Right lobe of liver (tissue), 6 donors: ENCODE measurements at regions not wholly inside any gene's neighbourhood (a gene's known extent, or its start where the extent isn't known, plus 50 kb on each side); places are given as distances from the start of the nearest gene placed in this dataset.
"Not testable (repeated sequence)": the region's sequence is repeated elsewhere in the genome, so short reads cannot be mapped to it uniquely, and the experiment has no call there.

Source experiments
- ATAC-seq, 4 donors: fragments of 200-7000 bp; cut with Tn5 transposase; one replicate each; pipeline ENCODE4 v1.9.1; 2020; ENCODE audit warnings: mild to moderate bottlenecking in 4 of 4, moderate library complexity in 4 of 4
- DNase-seq, 3 donors: peaks; one replicate each; pipeline ENCODE4 v3.0.0-alpha.2; 2020
- H3K27ac ChIP-seq, 3 donors: fragments of 200-600 bp; one replicate each; pipeline ENCODE4 v1.8.0; 2022
- H3K27me3 ChIP-seq, 2 donors: fragments of 200-600 bp; one replicate each; pipeline ENCODE4 v1.8.0; 2022
- H3K36me3 ChIP-seq, 4 donors: fragments of 200-600 bp; sonication (generic) in 1 of 4; one replicate each; pipeline versions ENCODE4 v1.5.1 to v1.8.0; 2017 to 2022; ENCODE audit warnings: control low read depth in 1 of 4
- H3K4me1 ChIP-seq, 4 donors: fragments of 200-600 bp; sonication (generic) in 1 of 4; one replicate each; pipeline versions ENCODE4 v1.5.1 to v1.8.0; 2017 to 2022; ENCODE audit warnings: control low read depth in 1 of 4
- H3K4me3 ChIP-seq, 3 donors: fragments of 200-600 bp; one replicate each; pipeline ENCODE4 v1.8.0; 2022
- H3K9me3 ChIP-seq, 4 donors: fragments of 200-600 bp; sonication (generic) in 1 of 4; one replicate each; pipeline versions ENCODE4 v1.5.1 to v1.8.0; 2017 to 2022; ENCODE audit warnings: control low read depth in 1 of 4
- POLR2A ChIP-seq: fragments of 450-650 bp; IDR thresholded peaks from one replicate; pipeline ENCODE4 v1.6.1; 2017; ENCODE audit warnings: antibody characterized with exemption, mild to moderate bottlenecking
- WGBS: methylation state at CpG from one replicate; pipeline ENCODE4 v1.1.6; 2018; ENCODE audit warnings: low coverage, low lambda C conversion rate; ENCODE audit not compliant: insufficient coverage; ENCODE audit errors: missing lambda C conversion rate; 5-methylcytosine and 5-hydroxymethylcytosine counted together
- intact Hi-C, 2 donors: fragments of 100-400 bp; cut with DNase I; formaldehyde crosslinking; loops; one replicate each; pipeline versions ENCODE4 v1.11.2 to v1.14.1; 2022
- TF ChIP-seq, protein P1 (sequence below), 4 donors: fragments of 200-600 bp in 3 of 4; fragments of 450-650 bp in 1 of 4; IDR thresholded peaks; one replicate each; pipeline versions ENCODE4 v1.5.1 to v1.8.0; 2016 to 2022; ENCODE audit warnings: antibody characterized with exemption in 4 of 4, mild to moderate bottlenecking in 2 of 4
- donor health status: DM: no; HTN: yes; CAD: no.
- donor health status: DM: no; HTN: no; CAD: no.
- donor health status: DM: no; HTN: no; CAD: no.
- donor health status: DM: no; HTN: yes; CAD: no.
- donor health status: DM: no; HTN: yes; CAD: no.

DNA sequence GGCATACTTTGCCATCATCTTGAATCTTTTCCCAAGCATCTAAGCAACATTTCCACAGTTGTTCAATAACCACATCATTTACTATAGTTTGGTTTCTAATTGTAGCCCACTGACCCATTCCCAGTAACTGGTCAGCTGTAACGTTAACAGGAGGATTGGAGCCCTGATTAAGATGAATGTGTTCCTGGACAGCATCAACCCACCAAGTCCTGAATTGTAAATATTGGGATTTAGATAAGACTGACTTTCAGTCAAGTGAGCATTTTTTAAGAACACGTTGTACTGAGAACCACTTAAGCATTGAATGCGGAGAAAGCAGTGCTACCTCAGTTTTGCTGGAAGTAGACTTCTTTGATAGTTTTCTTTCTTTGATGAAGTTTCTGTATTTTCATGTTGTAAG lies 53.3 kb upstream of the ARL4D start:
- H3K4me3 ChIP-seq, DNase-seq, intact Hi-C loops, H3K4me1 ChIP-seq, H3K36me3 ChIP-seq, ATAC-seq, H3K27me3 ChIP-seq, H3K27ac ChIP-seq: not testable (repeated sequence)
- peaks cover 3 to 26% (median 11%) of the 10 kb centered on the region in 4 donors for H3K9me3 ChIP-seq
- 78% methylated on average over 3 of the region's 3 CpGs for WGBS

DNA sequence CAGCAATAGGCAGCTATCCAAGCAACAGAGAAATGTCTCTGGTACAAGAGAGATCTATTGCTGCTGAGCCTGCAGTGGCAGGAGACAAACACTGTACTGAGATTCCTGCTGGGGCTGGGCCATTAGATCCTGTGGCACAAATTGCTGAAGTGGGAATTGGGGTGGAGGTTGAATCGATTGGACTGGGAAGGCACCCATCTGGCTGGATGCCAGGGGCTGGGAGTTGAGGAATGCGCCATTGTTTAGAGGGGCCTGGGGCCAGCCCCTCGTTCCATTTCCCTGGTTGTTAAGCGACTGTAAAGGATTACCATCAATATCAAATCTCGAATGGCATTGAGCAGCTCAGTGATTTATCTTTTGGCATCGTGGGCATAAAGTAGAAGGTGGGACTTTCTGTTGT lies 54.1 kb upstream of the ARL4D start:
- peak in 1 of 3 donors; percentile 13 for DNase-seq
- intact Hi-C loops, result no loop called here
- H3K4me3 ChIP-seq, result no peak overlapping the region
- no peak for ATAC-seq
- TF ChIP-seq, protein P1, sequence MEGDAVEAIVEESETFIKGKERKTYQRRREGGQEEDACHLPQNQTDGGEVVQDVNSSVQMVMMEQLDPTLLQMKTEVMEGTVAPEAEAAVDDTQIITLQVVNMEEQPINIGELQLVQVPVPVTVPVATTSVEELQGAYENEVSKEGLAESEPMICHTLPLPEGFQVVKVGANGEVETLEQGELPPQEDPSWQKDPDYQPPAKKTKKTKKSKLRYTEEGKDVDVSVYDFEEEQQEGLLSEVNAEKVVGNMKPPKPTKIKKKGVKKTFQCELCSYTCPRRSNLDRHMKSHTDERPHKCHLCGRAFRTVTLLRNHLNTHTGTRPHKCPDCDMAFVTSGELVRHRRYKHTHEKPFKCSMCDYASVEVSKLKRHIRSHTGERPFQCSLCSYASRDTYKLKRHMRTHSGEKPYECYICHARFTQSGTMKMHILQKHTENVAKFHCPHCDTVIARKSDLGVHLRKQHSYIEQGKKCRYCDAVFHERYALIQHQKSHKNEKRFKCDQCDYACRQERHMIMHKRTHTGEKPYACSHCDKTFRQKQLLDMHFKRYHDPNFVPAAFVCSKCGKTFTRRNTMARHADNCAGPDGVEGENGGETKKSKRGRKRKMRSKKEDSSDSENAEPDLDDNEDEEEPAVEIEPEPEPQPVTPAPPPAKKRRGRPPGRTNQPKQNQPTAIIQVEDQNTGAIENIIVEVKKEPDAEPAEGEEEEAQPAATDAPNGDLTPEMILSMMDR (IDR thresholded peaks at IDR 0.05), result no peak
- TF ChIP-seq POLR2A, result no peak
- no peaks in the 10 kb centered on the region for H3K36me3 ChIP-seq
- H3K27me3 ChIP-seq, result no peaks in the 10 kb centered on the region
- no peaks in the 10 kb centered on the region for H3K4me1 ChIP-seq
- no peak overlapping the region for H3K27ac ChIP-seq
- 69% methylated on average over 5 of the region's 6 CpGs for WGBS
- H3K9me3 ChIP-seq, result peaks cover 3 to 21% (median 11%) of the 10 kb centered on the region in 4 donors

DNA sequence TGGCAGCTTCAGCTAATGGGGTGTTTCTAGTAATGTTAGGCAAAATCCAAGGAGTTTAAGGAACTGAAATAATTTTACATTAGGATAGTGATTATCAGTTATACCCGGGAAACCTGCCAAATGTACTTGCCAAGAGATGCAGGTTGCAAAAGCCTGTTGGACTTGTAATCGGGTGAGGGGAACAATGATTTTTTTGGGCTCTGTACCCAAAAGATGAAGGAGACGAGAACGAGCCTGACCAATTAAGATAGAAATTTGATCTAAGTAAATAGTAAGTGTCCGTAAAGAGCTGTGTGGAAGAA lies 56.3 kb upstream of the ARL4D start:
- intact Hi-C loops, result no loop called here
- H3K36me3 ChIP-seq, result no peaks in the 10 kb centered on the region
- WGBS, result 32% methylated on average over 5 of the region's 5 CpGs
- H3K9me3 ChIP-seq, result peaks cover 0 to 3% (median under 1%) of the 10 kb centered on the region in 4 donors
- no peaks in the 10 kb centered on the region for H3K27me3 ChIP-seq
- no peak for TF ChIP-seq POLR2A
- ATAC-seq (no peak), DNase-seq (no peak)
- H3K4me1 ChIP-seq, result peaks cover 0 to 3% (median 0%) of the 10 kb centered on the region in 4 donors
- H3K4me3 ChIP-seq, result no peak overlapping the region
- no peak overlapping the region for H3K27ac ChIP-seq

DNA sequence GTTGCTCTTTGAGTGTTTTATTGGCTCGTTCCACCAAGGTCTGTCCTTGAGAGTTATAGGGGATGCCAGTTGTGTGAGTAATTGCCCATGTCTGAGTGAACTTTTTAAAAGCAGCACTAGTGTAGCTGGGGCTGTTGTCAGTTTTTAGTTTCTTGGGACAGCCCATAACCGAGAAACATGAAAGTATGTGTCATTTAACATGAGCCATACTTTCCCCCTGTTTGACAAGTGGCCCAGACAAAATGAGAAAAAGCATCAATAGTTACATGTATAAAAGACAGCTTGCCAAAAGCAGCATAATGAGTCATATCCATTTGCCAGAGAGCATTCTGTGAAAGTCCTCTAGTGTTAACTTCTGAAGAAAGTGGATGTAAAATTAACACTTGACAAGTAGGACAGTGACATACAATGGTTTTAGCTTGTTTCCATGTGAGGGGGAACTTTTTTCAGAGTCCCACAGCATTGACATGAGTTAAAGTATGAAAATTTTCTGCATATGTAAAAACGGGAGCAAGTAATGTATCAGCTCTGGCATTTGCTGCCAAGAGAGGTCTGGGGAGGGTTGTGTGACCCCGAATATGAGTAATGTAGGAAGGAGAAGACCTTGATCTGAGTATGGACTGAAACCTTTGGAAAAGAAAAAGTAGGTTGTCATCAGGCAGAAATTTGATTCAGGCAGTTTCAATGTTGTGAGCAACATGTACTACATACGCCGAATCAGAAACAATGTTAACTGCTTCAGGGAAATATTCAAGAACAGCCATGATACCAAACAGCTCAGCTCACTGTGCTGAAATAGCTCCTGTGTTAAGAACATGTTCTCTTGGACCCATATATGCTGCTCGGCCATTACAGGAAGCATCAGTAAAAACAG lies 56.8 kb upstream of the ARL4D start:
- Histone ChIP-seq H3K9me3 (no peaks in the 10 kb centered on the region), H3K4me1 (peaks cover 0 to 3% (median 0%) of the 10 kb centered on the region in 4 donors), H3K27me3 (no peaks in the 10 kb centered on the region), H3K4me3 (no peak overlapping the region), H3K27ac (no peak overlapping the region), H3K36me3 (no peaks in the 10 kb centered on the region)
- TF ChIP-seq, protein P1 (IDR thresholded peaks at IDR 0.05), result no peak
- TF ChIP-seq POLR2A, result no peak
- 49% methylated on average over 7 of the region's 7 CpGs for WGBS
- intact Hi-C loops, result no loop called here
- DNase-seq (no peak), ATAC-seq (peak in 1 of 4 donors; percentile 31)

DNA sequence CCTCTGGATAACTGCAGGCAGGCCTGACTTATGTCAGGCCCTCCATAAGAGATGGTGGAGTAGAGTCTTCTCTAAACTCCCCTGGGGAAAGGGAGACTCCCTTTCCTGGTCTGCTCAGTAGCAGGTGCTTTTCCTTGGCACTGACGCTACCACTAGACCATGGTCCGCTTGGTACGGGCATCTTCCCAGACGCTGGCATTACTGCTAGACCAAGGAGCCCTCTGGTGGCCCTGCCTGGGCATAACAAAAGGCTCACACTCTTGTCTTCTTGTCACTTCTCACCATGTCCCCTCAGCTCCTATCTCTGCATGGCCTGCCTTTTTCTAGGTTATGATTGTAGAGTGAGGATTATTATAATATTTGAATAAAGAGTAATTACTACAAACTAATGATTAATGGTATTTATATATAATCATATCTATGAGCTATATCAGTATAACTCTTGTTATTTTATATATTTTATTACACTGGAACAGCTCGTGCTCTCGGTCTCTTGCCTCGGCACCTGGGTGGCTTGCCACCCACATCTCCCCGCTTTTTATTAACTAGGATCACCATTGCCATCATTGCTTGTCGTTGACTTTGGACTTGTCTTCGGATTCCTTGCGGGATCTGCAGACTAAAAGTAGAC lies 59.8 kb upstream of the ARL4D start:
- Histone ChIP-seq H3K27me3 (no peaks in the 10 kb centered on the region), H3K36me3 (no peaks in the 10 kb centered on the region), H3K27ac (no peak overlapping the region), H3K9me3 (no peaks in the 10 kb centered on the region), H3K4me3 (no peak overlapping the region), H3K4me1 (peaks cover 0 to 9% (median 0%) of the 10 kb centered on the region in 4 donors)
- TF ChIP-seq POLR2A, result no peak
- TF ChIP-seq, protein P1 (IDR thresholded peaks at IDR 0.05), result peak; percentile 47 to 82 (median 74)
- WGBS, result 77% methylated on average over 7 of the region's 11 CpGs
- intact Hi-C loops, result no loop called here
- ATAC-seq (peak in 2 of 4 donors; percentile 29 to 41), DNase-seq (peak; percentile 68 to 79 (median 78))
